Tibial artery (tissue), 4 donors: ENCODE measurements at regions not wholly inside any gene's neighbourhood (a gene's known extent, or its start where the extent isn't known, plus 50 kb on each side); places are given as distances from the start of the nearest gene placed in this dataset.
A peak's percentile ranks its signal among the peaks of the same experiment; 100 is the strongest.

Source experiments
- DNase-seq, 2 donors: peaks; one replicate each; pipeline ENCODE4 v3.0.0-alpha.2; 2019
- H3K27ac ChIP-seq, 2 donors: fragments of 200-600 bp; sonication (generic) in 1 of 2; 1 replicate in 1 of 2; 2 replicates in 1 of 2; pipeline ENCODE4 v1.5.1; 2018 to 2019; ENCODE audit warnings: mild to moderate bottlenecking in 1 of 2
- H3K27me3 ChIP-seq, 2 donors: fragments of 200-600 bp; sonication (generic) in 1 of 2; one replicate each; pipeline versions ENCODE4 v1.5.1 to v1.6.0; 2016 to 2019
- H3K36me3 ChIP-seq, 3 donors: fragments of 200-600 bp; sonication (generic) in 2 of 3; one replicate each; pipeline ENCODE4 v1.5.1; 2016 to 2019; ENCODE audit warnings: mild to moderate bottlenecking in 2 of 3
- H3K4me1 ChIP-seq, 4 donors: fragments of 200-600 bp; sonication (generic) in 2 of 4; 1 replicate in 3 of 4; 2 replicates in 1 of 4; pipeline ENCODE4 v1.5.1; 2016 to 2019
- H3K4me3 ChIP-seq, 2 donors: fragments of 200-600 bp; sonication (generic) in 1 of 2; 1 replicate in 1 of 2; 2 replicates in 1 of 2; pipeline ENCODE4 v1.5.1; 2018 to 2019; ENCODE audit warnings: mild to moderate bottlenecking in 2 of 2
- H3K9me3 ChIP-seq, 3 donors: fragments of 200-600 bp; sonication (generic) in 1 of 3; one replicate each; pipeline ENCODE4 v1.5.1; 2016 to 2019
- intact Hi-C: fragments of 100-400 bp; cut with DNase I; formaldehyde crosslinking; loops from one replicate; pipeline ENCODE4 v1.15.0; 2023; ENCODE audit warnings: low total_unique reads
- TF ChIP-seq, protein P1 (sequence below), 2 experiments: fragments of 200-600 bp in 1 of 2; fragments of 450-650 bp in 1 of 2; IDR thresholded peaks; one replicate each; pipeline ENCODE4 v1.5.1; 2017 to 2019; ENCODE audit warnings: antibody characterized with exemption in 2 of 2, mild to moderate bottlenecking in 1 of 2, moderate library complexity in 1 of 2

DNA sequence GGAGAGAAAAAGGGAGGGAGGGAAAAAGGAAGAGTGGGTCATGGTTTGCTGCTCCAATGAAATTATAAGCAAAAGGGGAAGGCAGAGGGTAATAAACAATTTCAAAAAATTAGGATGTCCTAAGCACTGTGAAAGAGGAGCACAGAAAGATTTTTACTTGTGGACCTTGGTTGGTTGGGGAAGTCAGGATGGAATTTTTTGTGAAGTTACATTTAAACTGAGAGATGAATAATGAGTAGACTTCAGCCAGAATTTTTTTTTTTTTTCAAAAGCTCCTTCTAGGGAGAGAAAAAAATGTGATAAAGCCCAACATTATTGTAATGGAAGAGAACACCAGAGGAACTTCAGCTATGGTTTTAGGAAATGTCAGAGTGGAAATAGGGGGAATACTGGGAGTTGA lies 515.9 kb upstream of the PAPPA start:
- Histone ChIP-seq H3K4me3 (no peak overlapping the region), H3K36me3 (no peaks in the 10 kb centered on the region), H3K27me3 (no peaks in the 10 kb centered on the region), H3K27ac (no peak overlapping the region), H3K4me1 (peaks cover 0 to 16% (median 0%) of the 10 kb centered on the region in 4 donors), H3K9me3 (no peaks in the 10 kb centered on the region)
- no peak for DNase-seq
- TF ChIP-seq, protein P1, sequence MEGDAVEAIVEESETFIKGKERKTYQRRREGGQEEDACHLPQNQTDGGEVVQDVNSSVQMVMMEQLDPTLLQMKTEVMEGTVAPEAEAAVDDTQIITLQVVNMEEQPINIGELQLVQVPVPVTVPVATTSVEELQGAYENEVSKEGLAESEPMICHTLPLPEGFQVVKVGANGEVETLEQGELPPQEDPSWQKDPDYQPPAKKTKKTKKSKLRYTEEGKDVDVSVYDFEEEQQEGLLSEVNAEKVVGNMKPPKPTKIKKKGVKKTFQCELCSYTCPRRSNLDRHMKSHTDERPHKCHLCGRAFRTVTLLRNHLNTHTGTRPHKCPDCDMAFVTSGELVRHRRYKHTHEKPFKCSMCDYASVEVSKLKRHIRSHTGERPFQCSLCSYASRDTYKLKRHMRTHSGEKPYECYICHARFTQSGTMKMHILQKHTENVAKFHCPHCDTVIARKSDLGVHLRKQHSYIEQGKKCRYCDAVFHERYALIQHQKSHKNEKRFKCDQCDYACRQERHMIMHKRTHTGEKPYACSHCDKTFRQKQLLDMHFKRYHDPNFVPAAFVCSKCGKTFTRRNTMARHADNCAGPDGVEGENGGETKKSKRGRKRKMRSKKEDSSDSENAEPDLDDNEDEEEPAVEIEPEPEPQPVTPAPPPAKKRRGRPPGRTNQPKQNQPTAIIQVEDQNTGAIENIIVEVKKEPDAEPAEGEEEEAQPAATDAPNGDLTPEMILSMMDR (IDR thresholded peaks at IDR 0.05) = no peak
- intact Hi-C loops = no loop called here

DNA sequence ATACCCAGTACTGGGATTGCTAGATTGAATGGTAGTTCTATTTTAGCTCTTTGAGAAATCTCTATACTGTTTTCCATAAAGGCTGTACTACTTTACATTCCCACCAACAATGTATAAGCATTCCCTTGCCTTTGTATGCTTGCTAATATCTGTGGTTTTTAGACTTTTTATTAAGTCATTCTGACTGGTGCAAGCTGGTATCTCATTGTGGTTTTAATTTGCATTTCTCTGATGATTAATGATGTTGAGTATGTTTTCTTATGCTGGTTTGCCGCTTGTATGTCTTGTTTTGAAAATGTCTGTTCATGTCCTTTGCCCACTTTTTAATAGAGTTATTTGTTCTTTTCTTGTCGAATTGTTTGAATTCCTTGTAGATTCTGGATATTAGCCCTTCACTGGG lies 512.7 kb upstream of the PAPPA start:
- Histone ChIP-seq H3K4me3 (no peak overlapping the region), H3K27ac (no peak overlapping the region), H3K36me3 (no peaks in the 10 kb centered on the region), H3K4me1 (peaks cover 0 to 7% (median 0%) of the 10 kb centered on the region in 4 donors), H3K27me3 (no peaks in the 10 kb centered on the region), H3K9me3 (no peaks in the 10 kb centered on the region)
- no peak for DNase-seq
- TF ChIP-seq, protein P1 (IDR thresholded peaks at IDR 0.05) = no peak
- intact Hi-C loops = no loop called here

GRCh38 chr9:115642285-115642684 lies 511.3 kb upstream of the PAPPA start:
- no peak for DNase-seq
- TF ChIP-seq, protein P1 (IDR thresholded peaks at IDR 0.05) = no peak
- Histone ChIP-seq H3K9me3 (no peaks in the 10 kb centered on the region), H3K4me1 (peaks cover 0 to 7% (median 0%) of the 10 kb centered on the region in 4 donors), H3K27me3 (no peaks in the 10 kb centered on the region), H3K27ac (no peak overlapping the region), H3K4me3 (no peak overlapping the region), H3K36me3 (no peaks in the 10 kb centered on the region)
- intact Hi-C loops = no loop called here

GRCh38 chr9:115643948-115644727 lies 509.5 kb upstream of the PAPPA start:
- H3K4me1 ChIP-seq = peaks cover 0 to 16% (median under 1%) of the 10 kb centered on the region in 4 donors
- TF ChIP-seq, protein P1 (IDR thresholded peaks at IDR 0.05) = no peak
- no peak overlapping the region for H3K4me3 ChIP-seq
- no peaks in the 10 kb centered on the region for H3K9me3 ChIP-seq
- DNase-seq = no peak
- no peaks in the 10 kb centered on the region for H3K27me3 ChIP-seq
- intact Hi-C loops = no loop called here
- H3K36me3 ChIP-seq = no peaks in the 10 kb centered on the region
- no peak overlapping the region for H3K27ac ChIP-seq

GRCh38 chr9:115649991-115650472 lies 503.6 kb upstream of the PAPPA start:
- Histone ChIP-seq H3K9me3 (no peaks in the 10 kb centered on the region), H3K27me3 (no peaks in the 10 kb centered on the region), H3K36me3 (no peaks in the 10 kb centered on the region), H3K4me1 (peaks cover 0 to 33% (median 8%) of the 10 kb centered on the region in 4 donors), H3K4me3 (no peak overlapping the region), H3K27ac (peak overlapping the region; percentile 68 to 81)
- TF ChIP-seq, protein P1 (IDR thresholded peaks at IDR 0.05) = no peak
- intact Hi-C loops = loop anchor here (5.0 kb wide), 1 partner anchor 507 kb away; no protein-coding TSS in a partner anchor
- peak; percentile 89 to 95 for DNase-seq
